GM10847 (cell line): ENCODE measurements at regions not wholly inside any gene's neighbourhood (a gene's known extent, or its start where the extent isn't known, plus 50 kb on each side); places are given as distances from the start of the nearest gene placed in this dataset.

Experiments used
- POLR2A ChIP-seq: IDR thresholded peaks from 2 replicates; pipeline ENCODE4 v1.6.1; 2011; ENCODE audit not compliant: insufficient read length; ENCODE audit errors: extremely low read depth

DNA sequence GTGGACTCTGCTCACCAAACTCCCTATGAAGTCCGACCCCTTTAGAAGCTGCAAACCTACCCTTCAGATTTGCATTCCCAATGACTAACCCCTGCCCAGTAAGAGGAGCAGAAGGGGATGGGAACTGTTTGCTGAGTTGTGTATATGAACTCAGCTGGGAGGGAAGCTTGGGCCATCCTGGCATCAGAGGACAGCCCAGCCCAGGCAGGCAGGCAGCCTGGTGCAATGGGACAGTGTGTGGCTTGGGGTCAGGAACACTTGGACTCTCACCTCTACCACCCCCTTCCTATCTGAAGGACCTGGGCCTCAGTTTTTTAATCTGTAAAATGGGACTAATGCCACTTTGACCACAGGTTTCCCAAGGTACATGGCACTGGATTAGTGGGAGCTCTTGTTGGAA, 147.4 kb upstream of the GPR26 start:
- TF ChIP-seq POLR2A: no peak

GRCh38 chr10:123519861-123520260, 146.3 kb upstream of the GPR26 start:
- TF ChIP-seq POLR2A: no peak

DNA sequence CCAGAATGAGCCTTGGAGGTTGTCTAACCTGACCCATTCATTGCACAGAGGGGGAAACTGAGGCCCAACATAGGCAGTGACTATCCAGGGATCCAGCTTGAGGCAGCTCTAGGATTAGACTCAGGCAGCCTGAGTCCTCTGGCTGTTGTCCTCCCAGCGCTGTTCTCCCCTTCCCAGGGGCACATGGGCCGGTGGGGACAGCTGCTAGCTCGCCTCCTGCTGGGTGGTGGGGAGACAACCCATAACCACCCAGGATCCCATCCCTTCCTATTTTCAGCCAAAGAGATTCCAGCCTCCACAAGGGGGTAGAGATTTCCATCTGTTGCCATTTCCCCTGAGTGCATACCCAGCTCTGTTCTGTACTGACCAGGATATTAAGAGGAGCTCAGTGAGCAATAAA, 145.1 kb upstream of the GPR26 start:
- TF ChIP-seq POLR2A: no peak

- TF ChIP-seq POLR2A: no peak
Observed at GRCh38 chr10:123521556-123521955, 144.6 kb upstream of the GPR26 start.

DNA sequence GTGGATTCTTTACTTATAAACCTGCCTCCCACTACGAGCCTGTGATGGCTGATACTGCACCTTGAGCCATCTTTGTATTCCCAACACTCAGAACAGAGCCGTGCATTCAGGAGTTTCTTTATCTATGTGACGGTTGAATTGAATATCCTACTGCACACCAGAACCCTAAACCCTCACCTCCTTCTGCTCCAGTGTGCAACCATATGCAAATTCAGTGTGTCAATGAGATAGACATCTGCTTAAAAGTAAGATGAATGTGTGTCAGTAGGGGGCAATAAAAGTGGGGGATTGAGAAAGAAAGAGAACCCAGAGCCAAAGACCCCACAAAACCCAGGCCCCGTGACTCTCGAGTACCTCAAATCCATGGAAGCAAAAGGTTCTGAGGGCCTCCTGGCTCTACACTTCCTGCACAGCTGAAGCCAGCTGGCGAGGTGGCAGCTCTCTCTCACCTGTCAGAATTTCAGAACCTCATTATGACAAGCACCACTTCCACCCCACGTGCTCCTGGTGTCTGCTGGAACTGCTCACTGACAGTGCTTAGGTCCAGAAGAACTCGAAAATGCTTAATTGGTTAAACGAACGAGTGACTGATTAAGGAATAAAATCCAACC, 143.3 kb upstream of the GPR26 start:
- TF ChIP-seq POLR2A: no peak

GRCh38 chr10:123523833-123524232, 142.3 kb upstream of the GPR26 start:
- no peak for TF ChIP-seq POLR2A

GRCh38 chr10:123526356-123527064, 139.6 kb upstream of the GPR26 start:
- no peak for TF ChIP-seq POLR2A

DNA sequence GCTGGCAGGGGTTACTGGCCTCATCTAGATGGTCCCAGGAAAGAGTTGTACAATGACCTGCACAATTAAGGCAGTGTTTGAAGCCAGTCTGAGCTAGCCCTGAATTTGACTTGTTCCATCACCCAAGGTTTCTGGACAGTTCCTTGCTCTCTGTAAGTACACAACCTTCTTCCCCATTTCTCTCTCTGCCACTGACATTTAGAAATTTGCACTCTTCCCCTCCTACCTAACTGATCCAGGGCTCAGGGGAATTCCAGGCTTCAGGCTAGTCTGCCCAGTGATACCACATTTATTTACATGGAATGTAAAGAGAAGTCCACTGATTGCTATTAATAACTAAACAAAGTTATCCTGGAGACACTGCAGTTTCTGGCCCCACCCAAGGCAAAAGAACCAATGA, 139.0 kb upstream of the GPR26 start:
- TF ChIP-seq POLR2A: no peak

- no peak for TF ChIP-seq POLR2A
Observed at GRCh38 chr10:123529146-123529760, 136.9 kb upstream of the GPR26 start.

DNA sequence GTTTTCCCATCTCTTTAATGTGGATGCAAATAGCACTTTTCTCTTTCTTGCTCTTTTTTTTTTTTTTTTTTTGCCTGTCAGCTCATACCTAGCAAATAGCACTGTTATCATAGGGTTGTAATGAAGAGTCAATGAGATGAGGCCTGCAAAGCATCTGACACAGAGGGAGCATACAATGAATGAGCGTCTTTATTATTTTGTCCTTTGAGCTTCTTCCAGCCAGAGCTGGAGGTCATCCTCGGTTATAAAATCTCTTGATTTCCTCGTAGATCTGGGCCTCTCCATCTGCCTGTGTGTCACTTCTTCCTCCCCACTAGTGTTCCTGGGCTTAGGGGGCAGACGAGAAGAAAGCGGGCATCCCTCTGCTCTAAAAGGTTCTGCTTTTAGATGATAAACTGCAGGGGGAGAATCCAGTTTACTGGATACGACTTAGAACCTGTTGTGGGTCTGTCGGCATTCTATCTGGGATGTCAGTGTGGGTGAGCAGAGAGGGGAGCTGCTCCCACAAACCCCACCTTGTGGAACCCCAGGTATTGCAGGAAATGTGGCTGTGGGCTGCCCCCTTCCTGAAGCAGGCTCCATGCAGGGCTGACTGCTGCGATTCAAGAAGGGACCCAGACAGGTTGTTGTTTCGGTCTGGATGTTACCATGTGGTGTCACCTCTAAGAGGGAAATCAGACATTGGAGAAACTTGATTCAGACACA, 135.8 kb upstream of the GPR26 start:
- TF ChIP-seq POLR2A: no peak

DNA sequence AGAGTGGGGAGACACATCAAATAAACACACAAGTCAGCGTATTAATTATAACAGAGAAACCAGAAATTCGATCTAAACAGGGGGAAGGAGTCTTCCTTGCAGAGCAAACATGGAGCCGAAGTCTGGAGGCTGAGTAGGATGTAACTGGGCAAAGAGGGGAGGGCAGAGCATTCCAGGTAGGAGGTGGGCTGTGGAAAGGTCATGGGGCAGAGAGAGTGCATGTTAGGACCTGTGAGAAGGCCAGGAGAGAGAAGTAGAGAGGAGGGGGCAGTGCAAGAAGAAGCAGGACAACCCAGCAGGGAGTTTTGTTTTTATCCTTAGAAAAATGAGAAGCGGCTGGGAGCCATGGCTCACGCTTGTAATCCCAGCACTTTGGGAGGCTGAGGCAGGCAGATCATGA, 130.8 kb upstream of the GPR26 start:
- no peak for TF ChIP-seq POLR2A

GRCh38 chr10:123536176-123536845, 129.8 kb upstream of the GPR26 start:
- TF ChIP-seq POLR2A: no peak

GRCh38 chr10:123537188-123537961, 128.8 kb upstream of the GPR26 start:
- TF ChIP-seq POLR2A: no peak

GRCh38 chr10:123538401-123539320, 127.5 kb upstream of the GPR26 start:
- no peak for TF ChIP-seq POLR2A
